SK-N-SH (cell line): ENCODE measurements at regions not wholly inside any gene's neighbourhood (a gene's known extent, or its start where the extent isn't known, plus 50 kb on each side); places are given as distances from the start of the nearest gene placed in this dataset.
A peak's percentile ranks its signal among the peaks of the same experiment; 100 is the strongest.

Experiments
- CTCF ChIA-PET: fragments of 300-600, 350-600 bp; formaldehyde crosslinking; extraction: SDS; loops from one replicate; lab custom pipeline; 2021; lab: Yijun Ruan, JAX
- POLR2A ChIA-PET: fragments of 350-600 bp; sonication (Branson Sonifier 250); formaldehyde crosslinking; extraction: SDS; loops from one replicate; lab custom pipeline; 2020; ENCODE audit warnings: antibody characterized with exemption, inconsistent platforms; lab: Yijun Ruan, JAX
- DNase-seq: peaks from one replicate; pipeline ENCODE4 v3.0.0; 2012
- H2AFZ ChIP-seq: fragments of 200-600 bp; sonication (generic); 2 replicates; pipeline ENCODE4 v1.8.1; 2016; ENCODE audit warnings: antibody characterized with exemption, mild to moderate bottlenecking, low read depth
- H3F3A ChIP-seq: fragments of 200-600 bp; sonication (generic); replicated peaks from 2 replicates; pipeline ENCODE3; 2016; ENCODE audit warnings: antibody characterized with exemption, mild to moderate bottlenecking; ENCODE audit not compliant: insufficient read depth
- H3K27ac ChIP-seq, 2 experiments: fragments of 200-500 bp in 1 of 2; fragments of 200-600 bp in 1 of 2; sonication (Bioruptor generic) in 1 of 2; sonication (generic), shearing (Covaris generic) in 1 of 2; 2 replicates each; pipeline versions ENCODE4 v1.5.1 to v1.6.1; 2014 to 2016; ENCODE audit warnings: low read depth in 2 of 2, inconsistent platforms in 1 of 2, low read length in 1 of 2, mild to moderate bottlenecking in 1 of 2, mixed read lengths in 1 of 2
- H3K27me3 ChIP-seq: fragments of 200-600 bp; sonication (generic), shearing (Covaris generic); 2 replicates; pipeline ENCODE4 v1.6.1; 2016; ENCODE audit warnings: mixed run types; ENCODE audit not compliant: insufficient read depth
- H3K36me3 ChIP-seq, 2 experiments: fragments of 200-500 bp in 1 of 2; fragments of 200-600 bp in 1 of 2; sonication (Bioruptor generic) in 1 of 2; sonication (generic) in 1 of 2; replicated peaks in 1 of 2; 2 replicates each; pipeline versions ENCODE3 to v1.5.1; 2014 to 2016; ENCODE audit warnings: low read length in 1 of 2, mild to moderate bottlenecking in 1 of 2; ENCODE audit not compliant: insufficient read depth in 2 of 2, control insufficient read depth in 1 of 2
- H3K4me1 ChIP-seq, 2 experiments: fragments of 200-500 bp in 1 of 2; fragments of 200-600 bp in 1 of 2; sonication (Bioruptor generic) in 1 of 2; sonication (generic), shearing (Covaris generic) in 1 of 2; 2 replicates each; pipeline versions ENCODE4 v1.5.1 to v1.6.1; 2014 to 2016; ENCODE audit warnings: low read depth in 1 of 2, low read length in 1 of 2, mixed run types in 1 of 2; ENCODE audit not compliant: insufficient read depth in 2 of 2, control insufficient read depth in 1 of 2
- H3K4me2 ChIP-seq: fragments of 200-600 bp; sonication (generic), shearing (Covaris generic); 2 replicates; pipeline ENCODE4 v1.6.1; 2017; ENCODE audit warnings: mixed run types
- H3K4me3 ChIP-seq, 2 experiments: fragments of 200-500 bp in 1 of 2; fragments of 200-600 bp in 1 of 2; sonication (Bioruptor generic) in 1 of 2; sonication (generic), shearing (Covaris generic) in 1 of 2; 2 replicates each; pipeline versions ENCODE4 v1.5.1 to v1.8.1; 2014 to 2016; ENCODE audit warnings: low read depth in 2 of 2, inconsistent platforms in 1 of 2, low read length in 1 of 2, mild to moderate bottlenecking in 1 of 2, mixed read lengths in 1 of 2, moderate library complexity in 1 of 2
- H3K79me2 ChIP-seq: fragments of 200-600 bp; sonication (generic); 2 replicates; pipeline ENCODE4 v1.8.1; 2017; ENCODE audit warnings: mild to moderate bottlenecking; ENCODE audit not compliant: insufficient read depth
- H3K9ac ChIP-seq: fragments of 200-600 bp; sonication (generic); 2 replicates; pipeline ENCODE4 v1.6.1; 2017; ENCODE audit warnings: mixed run types
- H3K9me2 ChIP-seq: fragments of 200-600 bp; sonication (generic); 2 replicates; pipeline ENCODE4 v1.6.1; 2017; ENCODE audit warnings: mixed run types
- H3K9me3 ChIP-seq: fragments of 200-600 bp; sonication (generic); 2 replicates; pipeline ENCODE4 v1.6.1; 2017; ENCODE audit warnings: mixed run types, mild to moderate bottlenecking, moderate library complexity
- H4K20me1 ChIP-seq: fragments of 200-600 bp; sonication (generic); 2 replicates; pipeline ENCODE4 v1.6.1; 2017; ENCODE audit warnings: mild to moderate bottlenecking, mixed run types; ENCODE audit not compliant: insufficient read depth
- ELF1 ChIP-seq: IDR thresholded peaks from 2 replicates; pipeline ENCODE4 v1.4.0; 2012
- EZH2phosphoT487 ChIP-seq: fragments of 200-600 bp; sonication (generic); IDR thresholded peaks from 2 replicates; pipeline ENCODE4 v1.6.1; 2017; ENCODE audit warnings: low read depth, mixed run types, mild to moderate bottlenecking, antibody characterized with exemption, moderate library complexity, borderline replicate concordance
- FOSL2 ChIP-seq: IDR thresholded peaks from 2 replicates; pipeline ENCODE4 v1.4.0; 2012; ENCODE audit warnings: low read depth, mild to moderate bottlenecking, moderate library complexity, borderline replicate concordance
- FOXJ3 ChIP-seq: sonication (generic); formaldehyde crosslinking; IDR thresholded peaks from 2 replicates; pipeline ENCODE4 v1.5.1; 2020; ENCODE audit warnings: mild to moderate bottlenecking, missing genetic modification reagents
- FOXM1 ChIP-seq: IDR thresholded peaks from 2 replicates; pipeline ENCODE4 v1.4.0; 2012; ENCODE audit warnings: low read depth, mild to moderate bottlenecking
- GABPA ChIP-seq: IDR thresholded peaks from 2 replicates; pipeline ENCODE4 v1.4.0; 2012; ENCODE audit warnings: low read depth, mild to moderate bottlenecking
- JUND ChIP-seq: IDR thresholded peaks from 2 replicates; pipeline ENCODE4 v1.4.0; 2012
- MXI1 ChIP-seq: IDR thresholded peaks from 2 replicates; pipeline ENCODE4 v1.6.1; 2012; ENCODE audit warnings: mild to moderate bottlenecking, low read depth, low read length, improper control_type of control experiment
- NRF1 ChIP-seq: IDR thresholded peaks from 2 replicates; pipeline ENCODE4 v1.6.1; 2012; ENCODE audit warnings: low read depth, mild to moderate bottlenecking, low read length
- POLR2AphosphoS5 ChIP-seq: IDR thresholded peaks from 2 replicates; pipeline ENCODE4 v1.6.1; 2012; ENCODE audit warnings: low read depth, low read length
- RAD21 ChIP-seq: IDR thresholded peaks from 2 replicates; pipeline ENCODE4 v1.6.1; 2012; ENCODE audit warnings: mild to moderate bottlenecking, low read length
- RCOR1 ChIP-seq: fragments of 150-350 bp; IDR thresholded peaks from 2 replicates; pipeline ENCODE4 v1.6.1; 2017; ENCODE audit warnings: antibody characterized with exemption, low read length
- RFX5 ChIP-seq: IDR thresholded peaks from 2 replicates; pipeline ENCODE4 v1.6.1; 2012; ENCODE audit warnings: mild to moderate bottlenecking, improper control_type of control experiment, low read length
- RXRA ChIP-seq: IDR thresholded peaks from 2 replicates; pipeline ENCODE4 v1.4.0; 2012; ENCODE audit warnings: low read depth, mild to moderate bottlenecking, borderline replicate concordance
- SIN3A ChIP-seq: IDR thresholded peaks from 2 replicates; pipeline ENCODE4 v1.6.1; 2012; ENCODE audit warnings: low read depth, mild to moderate bottlenecking, low read length, moderate library complexity, borderline replicate concordance
- SMC3 ChIP-seq: IDR thresholded peaks from 2 replicates; pipeline ENCODE4 v1.6.1; 2012; ENCODE audit warnings: low read depth, low read length, improper control_type of control experiment
- TAF1 ChIP-seq: IDR thresholded peaks from 2 replicates; pipeline ENCODE4 v1.6.1; 2012; ENCODE audit warnings: low read depth, mild to moderate bottlenecking, low read length, moderate library complexity, borderline replicate concordance
- TEAD4 ChIP-seq: IDR thresholded peaks from 2 replicates; pipeline ENCODE4 v1.4.0; 2012; ENCODE audit warnings: mild to moderate bottlenecking, borderline replicate concordance; ENCODE audit not compliant: insufficient read depth
- WGBS: methylation state at CpG from one replicate; pipeline ENCODE4 v1.1.6; 2017; ENCODE audit warnings: low lambda C conversion rate; 5-methylcytosine and 5-hydroxymethylcytosine counted together
- TF ChIP-seq, protein P1 (sequence below): fragments of 150-350 bp; IDR thresholded peaks from 2 replicates; pipeline ENCODE4 v1.6.1; 2017; ENCODE audit warnings: antibody characterized with exemption, low read length, low read depth, borderline replicate concordance
- TF ChIP-seq, protein P2 (sequence below): fragments of 200-600 bp; sonication (generic); IDR thresholded peaks from 2 replicates; pipeline ENCODE4 v1.6.1; 2017; ENCODE audit warnings: antibody characterized with exemption, mild to moderate bottlenecking, moderate library complexity
- TF ChIP-seq, protein P3 (sequence below): IDR thresholded peaks from 2 replicates; pipeline ENCODE4 v1.4.0; 2012; ENCODE audit warnings: low read depth
- TF ChIP-seq, protein P4 (sequence below): IDR thresholded peaks from 2 replicates; pipeline ENCODE4 v1.6.1; 2012; ENCODE audit warnings: mild to moderate bottlenecking, low read depth, low read length, moderate library complexity

DNA sequence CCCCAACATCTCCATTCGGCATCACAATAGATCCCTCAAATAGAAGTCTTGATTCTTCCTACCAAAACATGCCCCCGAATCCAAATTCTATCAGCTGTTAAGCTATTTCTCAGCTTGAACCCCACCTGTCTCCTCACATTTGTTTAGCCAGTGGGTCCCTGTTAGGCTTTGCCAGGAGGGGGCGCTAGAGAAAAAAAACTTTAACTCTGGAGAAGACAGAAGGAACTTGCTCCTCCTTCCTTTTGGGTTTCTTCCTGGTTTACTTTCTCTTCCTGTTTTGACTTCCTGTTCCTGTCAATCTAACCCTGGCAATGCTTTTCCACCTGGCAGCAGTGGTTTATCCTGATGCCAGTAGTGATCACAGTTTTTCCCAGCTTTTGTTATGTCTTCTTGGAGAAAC lies 95.6 kb upstream of the KCNK1 start:
- Histone ChIP-seq H3K79me2 (no peaks in the 10 kb centered on the region), H3K4me3 (no peak overlapping the region; a peak in 1 of 4 replicates), H3K9ac (no peak overlapping the region), H3K4me2 (no peak overlapping the region), H3K4me1 (no peaks in the 10 kb centered on the region), H3K36me3 (no peaks in the 10 kb centered on the region), H4K20me1 (no peaks in the 10 kb centered on the region), H3K27me3 (no peaks in the 10 kb centered on the region), H3K9me3 (no peaks in the 10 kb centered on the region), H3F3A (no peaks in the 10 kb centered on the region), H3K9me2 (no peaks in the 10 kb centered on the region), H3K27ac (no peak overlapping the region), H2AFZ (peak overlapping the region; percentile 81; the same call in 1 of the 2 replicates)
- ChIA-PET CTCF (interaction anchor here (0.6 to 2.1 kb wide), 12 partner anchors 9 to 273 kb away, joined by 3 to 8 read pairs (median 4); no protein-coding TSS in a partner anchor), POLR2A (no interaction called here)
- 40% methylated on average over 3 of the region's 3 CpGs for WGBS
- TF ChIP-seq RXRA: no peak
- no peak for TF ChIP-seq JUND
- TF ChIP-seq SIN3A: no peak
- no peak for TF ChIP-seq NRF1
- TF ChIP-seq POLR2AphosphoS5: no peak
- no peak for TF ChIP-seq MXI1
- peak; percentile 51 for TF ChIP-seq RAD21
- TF ChIP-seq ELF1: peak; percentile 76
- TF ChIP-seq, protein P1, sequence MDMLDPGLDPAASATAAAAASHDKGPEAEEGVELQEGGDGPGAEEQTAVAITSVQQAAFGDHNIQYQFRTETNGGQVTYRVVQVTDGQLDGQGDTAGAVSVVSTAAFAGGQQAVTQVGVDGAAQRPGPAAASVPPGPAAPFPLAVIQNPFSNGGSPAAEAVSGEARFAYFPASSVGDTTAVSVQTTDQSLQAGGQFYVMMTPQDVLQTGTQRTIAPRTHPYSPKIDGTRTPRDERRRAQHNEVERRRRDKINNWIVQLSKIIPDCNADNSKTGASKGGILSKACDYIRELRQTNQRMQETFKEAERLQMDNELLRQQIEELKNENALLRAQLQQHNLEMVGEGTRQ: no peak
- TF ChIP-seq, protein P2, sequence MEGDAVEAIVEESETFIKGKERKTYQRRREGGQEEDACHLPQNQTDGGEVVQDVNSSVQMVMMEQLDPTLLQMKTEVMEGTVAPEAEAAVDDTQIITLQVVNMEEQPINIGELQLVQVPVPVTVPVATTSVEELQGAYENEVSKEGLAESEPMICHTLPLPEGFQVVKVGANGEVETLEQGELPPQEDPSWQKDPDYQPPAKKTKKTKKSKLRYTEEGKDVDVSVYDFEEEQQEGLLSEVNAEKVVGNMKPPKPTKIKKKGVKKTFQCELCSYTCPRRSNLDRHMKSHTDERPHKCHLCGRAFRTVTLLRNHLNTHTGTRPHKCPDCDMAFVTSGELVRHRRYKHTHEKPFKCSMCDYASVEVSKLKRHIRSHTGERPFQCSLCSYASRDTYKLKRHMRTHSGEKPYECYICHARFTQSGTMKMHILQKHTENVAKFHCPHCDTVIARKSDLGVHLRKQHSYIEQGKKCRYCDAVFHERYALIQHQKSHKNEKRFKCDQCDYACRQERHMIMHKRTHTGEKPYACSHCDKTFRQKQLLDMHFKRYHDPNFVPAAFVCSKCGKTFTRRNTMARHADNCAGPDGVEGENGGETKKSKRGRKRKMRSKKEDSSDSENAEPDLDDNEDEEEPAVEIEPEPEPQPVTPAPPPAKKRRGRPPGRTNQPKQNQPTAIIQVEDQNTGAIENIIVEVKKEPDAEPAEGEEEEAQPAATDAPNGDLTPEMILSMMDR: peak; percentile 76
- no peak for TF ChIP-seq RFX5
- TF ChIP-seq TAF1: no peak
- TF ChIP-seq, protein P3, sequence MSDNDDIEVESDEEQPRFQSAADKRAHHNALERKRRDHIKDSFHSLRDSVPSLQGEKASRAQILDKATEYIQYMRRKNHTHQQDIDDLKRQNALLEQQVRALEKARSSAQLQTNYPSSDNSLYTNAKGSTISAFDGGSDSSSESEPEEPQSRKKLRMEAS: no peak
- TF ChIP-seq FOXJ3 (CRISPR knock-in tag): no peak
- TF ChIP-seq FOXM1: no peak
- peak; percentile 49; the same call in 1 of the 2 replicates for TF ChIP-seq SMC3
- peak; percentile 69 for TF ChIP-seq GABPA
- no peak for TF ChIP-seq EZH2phosphoT487
- TF ChIP-seq, protein P4, sequence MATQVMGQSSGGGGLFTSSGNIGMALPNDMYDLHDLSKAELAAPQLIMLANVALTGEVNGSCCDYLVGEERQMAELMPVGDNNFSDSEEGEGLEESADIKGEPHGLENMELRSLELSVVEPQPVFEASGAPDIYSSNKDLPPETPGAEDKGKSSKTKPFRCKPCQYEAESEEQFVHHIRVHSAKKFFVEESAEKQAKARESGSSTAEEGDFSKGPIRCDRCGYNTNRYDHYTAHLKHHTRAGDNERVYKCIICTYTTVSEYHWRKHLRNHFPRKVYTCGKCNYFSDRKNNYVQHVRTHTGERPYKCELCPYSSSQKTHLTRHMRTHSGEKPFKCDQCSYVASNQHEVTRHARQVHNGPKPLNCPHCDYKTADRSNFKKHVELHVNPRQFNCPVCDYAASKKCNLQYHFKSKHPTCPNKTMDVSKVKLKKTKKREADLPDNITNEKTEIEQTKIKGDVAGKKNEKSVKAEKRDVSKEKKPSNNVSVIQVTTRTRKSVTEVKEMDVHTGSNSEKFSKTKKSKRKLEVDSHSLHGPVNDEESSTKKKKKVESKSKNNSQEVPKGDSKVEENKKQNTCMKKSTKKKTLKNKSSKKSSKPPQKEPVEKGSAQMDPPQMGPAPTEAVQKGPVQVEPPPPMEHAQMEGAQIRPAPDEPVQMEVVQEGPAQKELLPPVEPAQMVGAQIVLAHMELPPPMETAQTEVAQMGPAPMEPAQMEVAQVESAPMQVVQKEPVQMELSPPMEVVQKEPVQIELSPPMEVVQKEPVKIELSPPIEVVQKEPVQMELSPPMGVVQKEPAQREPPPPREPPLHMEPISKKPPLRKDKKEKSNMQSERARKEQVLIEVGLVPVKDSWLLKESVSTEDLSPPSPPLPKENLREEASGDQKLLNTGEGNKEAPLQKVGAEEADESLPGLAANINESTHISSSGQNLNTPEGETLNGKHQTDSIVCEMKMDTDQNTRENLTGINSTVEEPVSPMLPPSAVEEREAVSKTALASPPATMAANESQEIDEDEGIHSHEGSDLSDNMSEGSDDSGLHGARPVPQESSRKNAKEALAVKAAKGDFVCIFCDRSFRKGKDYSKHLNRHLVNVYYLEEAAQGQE: no peak
- no peak for TF ChIP-seq TEAD4
- TF ChIP-seq FOSL2: no peak
- TF ChIP-seq RCOR1: no peak
- DNase-seq: peak; percentile 39
